ENCODE measurements at regions not wholly inside any gene's neighbourhood (a gene's known extent, or its start where the extent isn't known, plus 50 kb on each side); places are given as distances from the start of the nearest gene placed in this dataset.

- peak; percentile 30 for DNase-seq
Measured at GRCh38 chr5:8396756-8397155, 527.8 kb downstream of the MTRR start.

DNA sequence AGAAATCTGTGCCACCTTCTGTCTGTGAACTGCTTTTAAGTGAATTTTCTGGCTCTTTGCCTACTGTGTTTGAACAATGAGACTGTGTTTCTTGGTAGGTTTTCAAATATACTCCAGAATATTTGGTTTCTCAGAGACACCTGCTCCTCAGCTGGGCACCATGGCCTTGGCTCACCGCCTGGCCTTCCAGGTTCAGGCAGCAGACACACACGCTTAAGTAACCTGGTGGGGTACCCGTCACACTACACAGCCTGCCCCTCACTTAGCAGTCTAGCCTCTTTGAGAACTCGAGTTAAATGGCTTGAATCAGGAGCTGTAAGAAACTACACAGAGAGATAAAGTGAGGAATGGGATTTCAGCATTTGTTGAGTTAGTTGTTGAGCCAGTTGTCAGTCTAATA lies 530.5 kb downstream of the MTRR start:
- no peak for DNase-seq

DNA sequence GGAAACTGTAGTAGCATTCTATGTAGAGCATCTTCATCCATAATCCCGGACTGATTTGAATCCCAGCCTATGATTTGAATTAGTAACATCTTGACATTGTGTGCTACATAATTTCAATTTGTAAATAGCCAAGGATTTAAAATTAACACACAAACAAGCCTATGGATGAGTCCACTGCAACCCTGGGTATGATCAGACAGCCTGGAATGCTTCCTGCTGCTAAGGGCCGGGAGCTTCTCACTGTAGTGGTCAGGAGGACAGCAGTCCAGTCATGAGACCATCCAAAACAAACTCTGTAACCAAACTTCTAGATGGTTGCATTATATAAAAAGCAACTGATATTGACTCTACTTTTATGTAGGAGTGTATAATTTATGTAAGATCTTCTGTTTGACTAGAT lies 539.3 kb downstream of the MTRR start:
- DNase-seq: no peak

GRCh38 chr5:8410618-8411017 lies 541.7 kb downstream of the MTRR start:
- DNase-seq: no peak

GRCh38 chr5:8413975-8414374 lies 545.0 kb downstream of the MTRR start:
- DNase-seq: no peak

GRCh38 chr5:8417316-8418048 lies 548.5 kb downstream of the MTRR start:
- no peak for DNase-seq

- DNase-seq: no peak
Measured at GRCh38 chr5:8418049-8418426, 549.1 kb downstream of the MTRR start.

- no peak for DNase-seq
Measured at GRCh38 chr5:8429778-8430758, 561.1 kb downstream of the MTRR start.

DNA sequence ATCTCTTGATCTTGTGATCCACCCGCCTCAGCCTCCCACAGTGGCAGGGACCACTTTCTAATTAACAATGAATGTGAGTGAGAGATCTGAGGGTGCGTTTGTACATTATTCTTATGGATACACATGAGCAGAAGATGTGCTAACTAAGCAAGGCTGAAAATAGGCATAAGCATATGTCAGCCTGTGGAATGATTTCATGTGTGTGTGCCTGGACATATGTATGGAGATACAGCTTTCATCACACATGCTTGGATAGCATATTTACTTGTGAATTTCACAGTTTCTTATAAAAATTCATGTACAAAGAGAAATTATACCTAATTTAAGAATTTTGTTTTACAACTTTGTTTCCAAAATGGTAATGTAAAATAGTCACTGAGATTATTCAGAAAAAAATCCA lies 565.6 kb downstream of the MTRR start:
- no peak for DNase-seq

DNA sequence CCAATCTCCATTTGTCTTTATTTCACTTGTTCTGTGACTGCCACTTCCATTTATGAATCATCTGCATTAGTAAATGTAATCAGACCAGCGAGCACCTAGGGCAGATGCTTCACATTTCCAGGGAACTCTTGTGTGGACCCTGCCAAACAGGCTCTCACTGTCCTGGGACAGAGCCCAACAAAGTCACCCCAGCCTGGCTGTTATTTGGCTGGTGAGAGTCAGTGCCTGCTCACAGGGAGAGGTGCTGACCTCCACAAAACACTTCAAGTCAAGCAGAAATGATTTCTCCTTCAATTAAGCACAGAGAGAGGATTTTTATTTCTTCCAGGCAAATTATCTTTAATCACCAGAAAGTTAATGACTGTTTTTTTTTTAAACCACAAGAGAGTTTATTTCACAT lies 568.0 kb downstream of the MTRR start:
- DNase-seq: no peak

DNA sequence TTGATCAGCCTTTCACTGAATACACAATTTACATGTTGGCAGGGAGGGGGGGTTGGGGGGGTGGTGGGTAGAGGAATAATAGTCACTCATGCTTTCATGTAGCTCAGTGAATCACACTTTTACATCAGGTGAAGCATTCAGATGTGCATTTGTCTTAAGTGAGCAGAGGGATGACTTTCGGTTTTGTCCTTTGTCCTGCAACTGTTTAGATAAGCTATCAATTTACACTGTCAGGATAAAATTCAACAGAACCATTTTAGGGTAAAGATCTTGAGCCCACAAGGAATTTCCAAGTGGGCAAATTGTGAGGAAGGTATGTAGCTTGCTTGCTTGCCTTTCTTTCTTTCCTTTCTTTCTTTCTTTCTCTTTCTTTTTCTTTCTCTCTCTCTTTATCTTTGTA lies 576.2 kb downstream of the MTRR start:
- DNase-seq: no peak

- no peak for DNase-seq
Measured at GRCh38 chr5:8446179-8446578, 577.2 kb downstream of the MTRR start.

- DNase-seq: no peak
Measured at GRCh38 chr5:8456846-8457186, 587.9 kb downstream of the MTRR start.

GRCh38 chr5:8457187-8458037 lies 588.5 kb downstream of the MTRR start:
- DNase-seq: peak; percentile 98

DNA sequence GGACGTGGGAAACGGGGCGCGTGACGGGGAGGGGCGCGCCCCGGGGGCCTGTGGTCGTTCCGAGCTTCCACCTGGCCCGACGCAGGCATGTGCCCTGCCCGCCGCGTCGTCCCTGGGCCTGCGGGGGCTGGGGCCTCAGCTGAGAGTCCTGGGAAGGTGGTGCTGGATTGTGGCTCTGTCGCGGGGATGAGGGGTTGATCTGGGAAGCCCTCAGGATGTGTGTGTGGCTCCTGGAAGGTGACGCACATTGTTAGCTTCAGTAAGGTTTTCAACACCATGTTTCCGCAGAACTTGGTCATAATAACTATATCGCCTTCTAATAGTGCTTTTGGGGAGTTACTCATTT lies 589.1 kb downstream of the MTRR start:
- DNase-seq: peak; percentile 31

- DNase-seq: no peak
Measured at GRCh38 chr5:8461543-8461942, 592.6 kb downstream of the MTRR start.

- no peak for DNase-seq
Measured at GRCh38 chr5:8462565-8462964, 593.6 kb downstream of the MTRR start.

GRCh38 chr5:8470489-8470888 lies 601.5 kb downstream of the MTRR start:
- DNase-seq: no peak

DNA sequence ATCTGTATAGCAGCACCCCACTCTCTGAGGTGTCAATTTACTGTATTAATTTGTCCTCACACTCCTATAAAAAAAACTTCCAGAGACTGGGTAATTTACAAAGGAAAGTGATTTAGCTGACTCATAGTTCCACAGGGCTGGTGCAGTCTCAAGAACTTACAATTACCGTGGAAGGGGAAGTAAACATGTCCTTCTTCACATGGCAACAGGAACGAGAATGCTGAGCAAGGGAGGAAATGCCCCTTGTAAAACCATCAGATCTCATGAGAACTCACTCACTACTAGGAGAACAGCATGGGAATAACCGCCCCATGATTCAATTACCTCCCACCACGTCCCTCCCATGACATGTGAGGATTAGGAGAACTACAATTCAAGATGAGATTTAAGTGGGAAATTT lies 602.6 kb downstream of the MTRR start:
- DNase-seq: no peak

GRCh38 chr5:8473016-8473415 lies 604.1 kb downstream of the MTRR start:
- no peak for DNase-seq

DNA sequence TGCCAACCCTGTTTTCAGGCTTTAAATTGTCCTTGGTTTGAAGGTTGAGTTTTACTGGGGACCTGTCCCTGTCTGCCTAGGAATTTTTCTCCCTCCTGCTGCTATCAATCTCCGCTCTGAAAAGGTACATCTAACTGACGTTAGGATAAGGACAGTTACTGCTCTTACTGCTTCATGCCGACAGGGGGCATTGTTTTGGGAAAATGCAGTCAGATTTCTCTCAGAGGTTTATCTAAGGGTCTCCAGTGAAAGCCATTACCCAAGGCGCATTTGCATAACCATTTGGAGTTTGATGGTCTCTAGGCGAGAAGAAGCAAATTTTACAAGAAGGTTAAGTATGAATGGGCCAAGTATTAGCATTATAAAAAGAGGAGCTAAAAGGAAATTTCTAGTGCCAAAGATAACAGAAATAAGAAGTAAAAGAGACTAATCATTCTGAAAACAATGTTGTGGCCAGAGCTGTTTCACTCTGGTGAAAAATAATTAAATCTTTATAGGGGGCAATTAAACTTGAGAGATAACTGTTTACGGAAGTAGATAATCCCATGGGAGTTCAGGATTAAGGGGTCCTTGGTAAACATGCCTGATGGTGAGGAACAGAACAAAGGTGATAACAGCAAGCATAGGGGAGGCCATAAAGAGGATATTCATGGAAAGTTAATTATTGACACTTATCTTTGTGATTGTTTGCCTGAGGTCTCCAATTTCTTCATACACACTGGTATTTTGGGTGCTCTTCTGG lies 605.0 kb downstream of the MTRR start:
- DNase-seq: no peak

DNA sequence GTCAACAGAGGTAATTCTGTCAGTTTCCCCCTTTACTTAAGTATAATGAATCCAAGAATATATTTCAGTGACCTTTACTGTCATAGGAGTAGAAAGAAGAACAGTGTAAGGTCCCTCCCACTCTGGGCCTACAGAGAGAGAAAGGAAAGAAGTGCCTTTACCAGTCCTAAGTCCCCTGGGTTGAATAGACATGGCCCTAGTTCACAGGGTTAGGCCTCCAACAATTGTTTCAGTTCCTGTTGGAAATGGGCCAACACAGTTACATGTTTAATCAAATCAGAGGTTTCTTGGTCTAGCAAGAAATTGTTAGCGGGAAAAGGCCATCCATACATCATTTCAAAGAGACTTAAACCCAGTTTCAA lies 605.6 kb downstream of the MTRR start:
- no peak for DNase-seq

DNA sequence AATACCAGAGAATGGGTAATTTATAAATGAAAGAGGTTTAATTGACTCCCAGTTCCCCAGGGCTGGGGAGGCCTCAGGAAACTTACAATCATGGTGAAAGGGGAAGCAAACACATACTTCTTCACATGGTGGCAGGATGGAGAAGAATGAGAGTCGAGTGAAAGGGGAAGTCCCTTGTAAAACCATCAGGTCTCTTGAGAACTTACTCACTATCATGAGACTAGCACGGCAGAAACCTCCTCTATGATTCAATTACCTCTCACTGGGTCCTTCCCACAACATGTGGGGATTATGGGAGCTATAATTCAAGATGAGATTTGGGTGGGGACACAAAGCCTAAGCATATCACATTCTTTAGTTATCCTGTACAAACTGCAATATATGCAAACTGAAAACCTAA lies 609.4 kb downstream of the MTRR start:
- no peak for DNase-seq
